Peyer's patch (tissue), 4 donors: ENCODE measurements at regions not wholly inside any gene's neighbourhood (a gene's known extent, or its start where the extent isn't known, plus 50 kb on each side); places are given as distances from the start of the nearest gene placed in this dataset.

Source experiments
- DNase-seq, 3 donors: peaks; one replicate each; pipeline ENCODE4 v3.0.0-alpha.2; 2017 to 2019
- H3K27ac ChIP-seq, 4 donors: fragments of 200-600 bp; sonication (generic); one replicate each; pipeline ENCODE4 v1.5.1; 2016 to 2019
- H3K27me3 ChIP-seq, 2 donors: fragments of 200-600 bp; sonication (generic); one replicate each; pipeline ENCODE4 v1.5.1; 2019
- H3K36me3 ChIP-seq, 3 donors: fragments of 200-600 bp; sonication (generic); one replicate each; pipeline ENCODE4 v1.5.1; 2016 to 2019
- H3K4me1 ChIP-seq, 4 donors: fragments of 200-600 bp; sonication (generic); one replicate each; pipeline ENCODE4 v1.5.1; 2016 to 2019
- H3K4me3 ChIP-seq, 4 donors: fragments of 200-600 bp; sonication (generic); 1 replicate in 3 of 4; 2 replicates in 1 of 4; pipeline ENCODE4 v1.5.1; 2016 to 2019; ENCODE audit warnings: mild to moderate bottlenecking in 1 of 4
- H3K9me3 ChIP-seq, 4 donors: fragments of 200-600 bp; sonication (generic); one replicate each; pipeline ENCODE4 v1.5.1; 2016 to 2019; ENCODE audit warnings: mild to moderate bottlenecking in 1 of 4
- CTCF ChIP-seq, 6 experiments: fragments of 450-650 bp in 4 of 6; fragments of 200-600 bp in 2 of 6; sonication (generic) in 1 of 6; IDR thresholded peaks; one replicate each; pipeline ENCODE4 v1.5.1; 2017 to 2019; ENCODE audit warnings: antibody characterized with exemption in 6 of 6, mild to moderate bottlenecking in 3 of 6, moderate library complexity in 1 of 6
- POLR2A ChIP-seq, 2 donors: fragments of 450-650 bp; IDR thresholded peaks; one replicate each; pipeline ENCODE4 v1.5.1; 2017; ENCODE audit warnings: antibody characterized with exemption in 2 of 2, mild to moderate bottlenecking in 2 of 2, moderate library complexity in 2 of 2

- Histone ChIP-seq H3K9me3 (no peaks in the 10 kb centered on the region), H3K4me1 (peaks cover 0 to 10% (median 0%) of the 10 kb centered on the region in 4 donors), H3K36me3 (no peaks in the 10 kb centered on the region), H3K4me3 (no peak overlapping the region), H3K27ac (no peak overlapping the region), H3K27me3 (no peaks in the 10 kb centered on the region)
- no peak for TF ChIP-seq CTCF (IDR thresholded peaks at IDR 0.05)
- no peak for TF ChIP-seq POLR2A (IDR thresholded peaks at IDR 0.05)
- no peak for DNase-seq
Measured at GRCh38 chr6:105620878-105621277, 218.0 kb upstream of the PREP start.

- Histone ChIP-seq H3K27ac (no peak overlapping the region), H3K9me3 (no peaks in the 10 kb centered on the region), H3K36me3 (no peaks in the 10 kb centered on the region), H3K27me3 (no peaks in the 10 kb centered on the region), H3K4me3 (no peak overlapping the region), H3K4me1 (peaks cover 0 to 10% (median 0%) of the 10 kb centered on the region in 4 donors)
- TF ChIP-seq POLR2A (IDR thresholded peaks at IDR 0.05) (no peak), CTCF (IDR thresholded peaks at IDR 0.05) (no peak)
- DNase-seq, result no peak
Measured at GRCh38 chr6:105619971-105620741, 217.3 kb upstream of the PREP start.

GRCh38 chr6:105618247-105618646 lies 215.4 kb upstream of the PREP start:
- no peaks in the 10 kb centered on the region for H3K36me3 ChIP-seq
- H3K27me3 ChIP-seq, result no peaks in the 10 kb centered on the region
- no peaks in the 10 kb centered on the region for H3K9me3 ChIP-seq
- no peak overlapping the region for H3K4me3 ChIP-seq
- H3K4me1 ChIP-seq, result peaks cover 0 to 7% (median 0%) of the 10 kb centered on the region in 4 donors
- H3K27ac ChIP-seq, result no peak overlapping the region
- TF ChIP-seq POLR2A (IDR thresholded peaks at IDR 0.05) (no peak), CTCF (IDR thresholded peaks at IDR 0.05) (no peak)
- DNase-seq, result no peak

DNA sequence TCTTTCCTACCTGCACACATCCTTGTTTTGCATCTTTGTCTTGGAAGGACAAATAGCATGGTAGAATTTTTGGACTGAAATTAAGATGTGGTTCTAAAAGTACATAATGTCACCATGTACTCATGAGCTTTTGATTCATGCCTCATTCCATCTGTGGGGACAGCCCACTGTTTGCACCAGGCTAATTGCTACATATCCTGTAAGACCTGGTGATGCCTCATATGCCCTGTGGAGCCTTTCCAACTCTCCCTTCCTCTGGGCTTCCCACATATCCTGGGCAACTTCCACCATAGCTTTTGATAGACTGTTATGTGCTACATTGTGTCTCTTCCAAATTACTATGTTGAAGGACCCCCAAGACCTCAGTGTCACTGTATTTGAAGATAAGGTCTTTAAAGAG lies 213.6 kb upstream of the PREP start:
- H3K27ac ChIP-seq, result no peak overlapping the region
- no peaks in the 10 kb centered on the region for H3K27me3 ChIP-seq
- H3K9me3 ChIP-seq, result no peaks in the 10 kb centered on the region
- H3K4me3 ChIP-seq, result no peak overlapping the region
- H3K36me3 ChIP-seq, result no peaks in the 10 kb centered on the region
- H3K4me1 ChIP-seq, result no peaks in the 10 kb centered on the region
- no peak for DNase-seq
- TF ChIP-seq POLR2A (IDR thresholded peaks at IDR 0.05) (no peak), CTCF (IDR thresholded peaks at IDR 0.05) (no peak)

GRCh38 chr6:105611606-105612005 lies 208.7 kb upstream of the PREP start:
- no peaks in the 10 kb centered on the region for H3K9me3 ChIP-seq
- H3K4me3 ChIP-seq, result no peak overlapping the region
- no peaks in the 10 kb centered on the region for H3K27me3 ChIP-seq
- TF ChIP-seq CTCF (IDR thresholded peaks at IDR 0.05), result no peak
- TF ChIP-seq POLR2A (IDR thresholded peaks at IDR 0.05), result no peak
- no peaks in the 10 kb centered on the region for H3K36me3 ChIP-seq
- DNase-seq, result no peak
- H3K27ac ChIP-seq, result no peak overlapping the region
- peaks cover 0 to 21% (median 0%) of the 10 kb centered on the region in 4 donors for H3K4me1 ChIP-seq
